GM12872 (cell line): ENCODE measurements at regions not wholly inside any gene's neighbourhood (a gene's known extent, or its start where the extent isn't known, plus 50 kb on each side); places are given as distances from the start of the nearest gene placed in this dataset.

Experiments
- CTCF ChIP-seq: IDR thresholded peaks from 3 replicates; pipeline ENCODE4 v1.5.1; 2011; ENCODE audit warnings: low read depth, mild to moderate bottlenecking, low read length, moderate library complexity; ENCODE audit not compliant: insufficient read depth

- no peak for TF ChIP-seq CTCF
These were observed 95.9 kb upstream of the DLGAP1 start for GRCh38 chr18:4551001-4551360.

GRCh38 chr18:4549164-4549872 is 94.2 kb upstream of the DLGAP1 start:
- no peak for TF ChIP-seq CTCF

GRCh38 chr18:4547126-4547525 is 92.0 kb upstream of the DLGAP1 start:
- no peak for TF ChIP-seq CTCF

- TF ChIP-seq CTCF, result no peak
These were observed 89.0 kb upstream of the DLGAP1 start for GRCh38 chr18:4544142-4544541.

- TF ChIP-seq CTCF, result no peak
These were observed 88.6 kb upstream of the DLGAP1 start for GRCh38 chr18:4543711-4544110.

GRCh38 chr18:4541588-4541987 is 86.5 kb upstream of the DLGAP1 start:
- TF ChIP-seq CTCF, result no peak

GRCh38 chr18:4536447-4536846 is 81.3 kb upstream of the DLGAP1 start:
- TF ChIP-seq CTCF, result no peak

- TF ChIP-seq CTCF, result no peak
These were observed 73.3 kb upstream of the DLGAP1 start for GRCh38 chr18:4528405-4528804.
